ENCODE measurements at regions not wholly inside any gene's neighbourhood (a gene's known extent, or its start where the extent isn't known, plus 50 kb on each side); places are given as distances from the start of the nearest gene placed in this dataset.
"Not testable (repeated sequence)": the region's sequence is repeated elsewhere in the genome, so short reads cannot be mapped to it uniquely, and the experiment has no call there.

GRCh38 chr1:224040423-224040822 is 73.5 kb upstream of the FBXO28 start:
- TF ChIP-seq POLR2A, EP300, CTCF (IDR thresholded peaks at IDR 0.05): not testable (repeated sequence)
